ENCODE measurements at regions not wholly inside any gene's neighbourhood (a gene's known extent, or its start where the extent isn't known, plus 50 kb on each side); places are given as distances from the start of the nearest gene placed in this dataset.

DNA sequence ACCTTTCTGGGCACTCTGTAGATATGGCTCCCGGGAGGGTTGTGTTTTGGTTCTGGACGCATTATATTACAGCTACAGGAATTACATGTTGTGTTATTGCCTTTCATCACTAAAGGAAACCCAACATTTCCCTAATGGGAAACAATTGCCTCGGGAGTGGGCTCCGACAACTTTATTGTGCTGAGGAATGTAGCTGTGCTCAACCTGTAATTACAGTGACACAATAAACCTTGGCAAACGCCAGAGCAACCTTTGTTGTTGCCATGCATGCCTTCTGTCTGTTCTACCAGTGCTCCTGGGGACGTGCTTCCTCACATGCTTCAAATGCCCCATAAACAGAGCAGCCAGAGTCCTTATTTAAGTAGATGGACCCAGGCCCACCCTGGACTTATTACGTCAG is 182.4 kb downstream of the DIRAS2 start (continued):
- TF ChIP-seq SIRT6 (IDR thresholded peaks at IDR 0.05; ENCODE audit: low read length) = no peak

DNA sequence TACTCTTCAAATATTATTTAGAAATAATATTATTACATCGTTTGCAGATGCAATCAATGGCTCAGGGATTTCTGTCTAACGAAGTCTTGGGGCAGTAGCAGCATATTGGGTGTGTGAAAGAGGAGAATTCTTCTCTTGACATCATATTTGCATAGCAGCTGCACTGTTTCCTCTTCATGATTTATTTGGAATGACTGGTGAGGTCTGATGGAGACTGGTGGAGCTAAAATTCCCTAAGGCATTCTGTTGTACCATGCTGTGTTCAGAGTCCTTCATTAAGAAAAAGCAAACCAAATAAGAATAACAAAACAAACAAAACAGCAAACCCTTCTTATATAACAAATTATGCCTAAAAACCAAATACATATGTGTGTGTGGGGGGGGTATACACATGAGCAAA is 177.6 kb downstream of the DIRAS2 start:
- no peak overlapping the region for H3K23ac ChIP-seq (ENCODE audit: insufficient read length)
- H3K9ac ChIP-seq (replicated peaks in 1 of 4; ENCODE audit: extremely low read depth in 1 of 4, low read depth in 3 of 4, low read length in 3 of 4) = no peak overlapping the region
- POLR2A ChIA-PET (ENCODE audit: partially characterized antibody) = no interaction called here
- H3K4me3 ChIP-seq (ENCODE audit: extremely low read depth in 1 of 4, insufficient read depth in 2 of 4, low read depth in 3 of 4, low read length in 4 of 4) = no peak overlapping the region
- no peaks in the 10 kb centered on the region for H3K27me3 ChIP-seq (replicated peaks in 1 of 4; ENCODE audit: control insufficient read depth in 3 of 4, extremely low read depth in 1 of 4, insufficient read depth in 3 of 4, low read length in 3 of 4)
- no peak overlapping the region for H2BK15ac ChIP-seq (ENCODE audit: low read length)
- H3K4ac ChIP-seq (replicated peaks; ENCODE audit: insufficient read length, low read depth, low read length) = no peak overlapping the region
- no peak overlapping the region for H4K8ac ChIP-seq (ENCODE audit: extremely low read depth, insufficient read depth, low read length)
- H3K9me3 ChIP-seq (ENCODE audit: insufficient read depth in 2 of 2, low read depth in 1 of 2, low read length in 1 of 2) = no peaks in the 10 kb centered on the region
- no peak for TF ChIP-seq RXRA (IDR thresholded peaks at IDR 0.05; ENCODE audit: insufficient read depth, low read depth, low read length)
- TF ChIP-seq TAF1 (IDR thresholded peaks at IDR 0.05; ENCODE audit: low read depth, low read length) = no peak
- no peak for TF ChIP-seq HDAC2 (IDR thresholded peaks at IDR 0.05; ENCODE audit: borderline replicate concordance in 1 of 2, low read depth in 2 of 2, low read length in 2 of 2)
- no peak for TF ChIP-seq SIN3A (conservative IDR thresholded peaks at IDR 0.05 in 1 of 2, IDR thresholded peaks at IDR 0.05 in 1 of 2; ENCODE audit: low read depth in 1 of 2, low read length in 2 of 2)
- TF ChIP-seq, protein P1, sequence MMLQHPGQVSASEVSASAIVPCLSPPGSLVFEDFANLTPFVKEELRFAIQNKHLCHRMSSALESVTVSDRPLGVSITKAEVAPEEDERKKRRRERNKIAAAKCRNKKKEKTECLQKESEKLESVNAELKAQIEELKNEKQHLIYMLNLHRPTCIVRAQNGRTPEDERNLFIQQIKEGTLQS (IDR thresholded peaks at IDR 0.05; ENCODE audit: insufficient read depth, low read depth, low read length) = no peak
- TF ChIP-seq SRF (IDR thresholded peaks at IDR 0.05; ENCODE audit: low read depth, low read length) = no peak
- TF ChIP-seq BCL11A (IDR thresholded peaks at IDR 0.05; ENCODE audit: low read depth in 2 of 2, low read length in 2 of 2) = no peak
- H3K23me2 ChIP-seq (ENCODE audit: low read depth, low read length) = no peaks in the 10 kb centered on the region
- no peak overlapping the region for H3K4me2 ChIP-seq (ENCODE audit: insufficient read depth in 1 of 2, low read depth in 2 of 2, low read length in 2 of 2)
- no peaks in the 10 kb centered on the region for H3K79me2 ChIP-seq (ENCODE audit: control insufficient read depth in 1 of 2, insufficient read depth in 2 of 2, low read length in 2 of 2)
- H4K91ac ChIP-seq (replicated peaks; ENCODE audit: insufficient read length, low read length) = no peak overlapping the region
- DNase-seq (ENCODE audit: low read depth in 1 of 2, low spot score in 2 of 2) (no peak), FAIRE-seq (no peak)
- H2AK5ac ChIP-seq (ENCODE audit: low read depth, low read length) = no peak overlapping the region
- no peak overlapping the region for H2BK5ac ChIP-seq (ENCODE audit: low read depth, low read length)
- H3K79me1 ChIP-seq (ENCODE audit: low read depth, low read length) = no peaks in the 10 kb centered on the region
- CTCF ChIA-PET (ENCODE audit: partially characterized antibody) = no interaction called here
- no peak overlapping the region for H3K56ac ChIP-seq (replicated peaks; ENCODE audit: insufficient read length, low read depth, low read length)
- H3K14ac ChIP-seq (ENCODE audit: insufficient read length) = no peak overlapping the region
- H2AFZ ChIP-seq (ENCODE audit: low read length) = no peak overlapping the region
- H3K18ac ChIP-seq (ENCODE audit: extremely low read depth, low read length) = no peak overlapping the region
- 95% methylated on average over 2 of the region's 2 CpGs; no CpG with 5 or more reads in 1 of the 2 experiments for WGBS, 2 experiments (ENCODE audit: extremely low coverage in 1 of 2, insufficient coverage in 1 of 2, insufficient read length in 1 of 2, insufficient replicate concordance in 2 of 2, low coverage in 1 of 2, low lambda C conversion rate in 2 of 2, missing lambda C conversion rate in 1 of 2)
- no peaks in the 10 kb centered on the region for H4K20me1 ChIP-seq (replicated peaks in 1 of 2; ENCODE audit: control insufficient read depth in 1 of 2, insufficient read depth in 2 of 2, low read length in 2 of 2)
- H2BK12ac ChIP-seq (ENCODE audit: low read depth, low read length) = no peak overlapping the region
- no peak overlapping the region for H2BK20ac ChIP-seq (ENCODE audit: low read length)
- H3K4me1 ChIP-seq (replicated peaks in 1 of 4; ENCODE audit: control insufficient read depth in 3 of 4, insufficient read depth in 4 of 4, low read length in 3 of 4) = no peaks in the 10 kb centered on the region
- H2BK120ac ChIP-seq (replicated peaks; ENCODE audit: low read depth, low read length) = no peak overlapping the region
- H3K27ac ChIP-seq (ENCODE audit: low read depth, low read length) = no peak overlapping the region
- H4K5ac ChIP-seq (ENCODE audit: insufficient read length, low read depth, low read length) = no peak overlapping the region
- no peaks in the 10 kb centered on the region for H3K36me3 ChIP-seq (ENCODE audit: control insufficient read depth in 2 of 4, insufficient read depth in 4 of 4, low read length in 3 of 4)

All from H1 (cell line).